ENCODE measurements at regions not wholly inside any gene's neighbourhood (a gene's known extent, or its start where the extent isn't known, plus 50 kb on each side); places are given as distances from the start of the nearest gene placed in this dataset.

DNA sequence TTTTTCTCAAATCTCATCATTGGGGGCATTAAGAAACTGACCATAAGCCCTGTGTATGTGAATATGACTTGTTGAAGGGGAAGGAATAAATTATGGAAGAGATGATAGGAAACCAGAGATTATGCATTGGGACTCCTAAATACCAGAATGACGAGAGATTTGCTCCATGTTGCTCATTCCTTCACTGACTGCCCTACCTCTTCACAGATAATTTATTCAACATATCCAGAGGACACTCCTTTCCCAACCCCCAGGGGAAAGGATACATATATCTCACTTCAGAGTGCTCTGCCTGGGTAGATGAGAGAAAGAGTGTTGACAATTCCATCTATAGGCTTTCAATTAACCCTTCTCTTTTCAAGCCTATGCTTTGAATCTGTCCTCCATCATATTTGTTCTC lies 145.3 kb upstream of the RHOBTB1 start:
- no peak for DNase-seq

DNA sequence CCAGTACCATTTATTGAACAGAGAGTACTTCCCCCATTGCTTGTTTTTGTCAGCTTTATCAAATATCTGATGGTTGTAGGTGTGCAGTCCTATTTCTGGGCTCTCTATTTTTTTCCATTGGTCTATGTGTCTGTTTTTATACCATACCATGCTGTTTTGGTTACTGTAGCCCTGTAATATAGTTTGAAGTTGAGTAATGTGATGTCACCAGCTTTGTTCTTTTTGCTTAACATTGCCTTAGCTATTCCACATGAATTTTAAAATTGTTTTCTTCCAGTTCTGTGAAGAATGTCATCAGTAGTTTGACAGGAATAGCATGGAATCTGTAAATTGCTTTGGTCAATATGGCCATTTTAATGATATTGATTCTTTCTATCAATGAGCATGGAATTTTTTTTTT lies 140.5 kb upstream of the RHOBTB1 start:
- no peak for DNase-seq

DNA sequence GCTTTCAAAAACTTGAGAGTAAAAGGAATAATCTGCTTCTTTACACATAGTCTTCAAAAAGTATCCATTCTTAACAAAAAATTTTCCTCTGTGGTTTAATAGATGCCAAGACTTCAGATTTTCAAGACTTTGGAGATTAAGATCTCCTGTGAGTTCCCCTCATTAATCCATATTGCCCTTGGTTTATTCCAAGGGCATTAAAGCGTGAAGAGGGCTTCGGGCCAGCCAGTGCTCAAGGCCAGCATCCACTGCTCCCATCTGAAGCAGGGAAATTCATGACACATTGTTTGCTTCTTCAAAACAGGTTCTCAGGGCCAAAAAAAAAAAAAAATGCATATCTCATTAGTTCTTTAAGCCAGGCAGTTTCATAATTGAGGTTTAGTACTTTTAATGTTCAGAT lies 137.3 kb upstream of the RHOBTB1 start:
- no peak for DNase-seq

DNA sequence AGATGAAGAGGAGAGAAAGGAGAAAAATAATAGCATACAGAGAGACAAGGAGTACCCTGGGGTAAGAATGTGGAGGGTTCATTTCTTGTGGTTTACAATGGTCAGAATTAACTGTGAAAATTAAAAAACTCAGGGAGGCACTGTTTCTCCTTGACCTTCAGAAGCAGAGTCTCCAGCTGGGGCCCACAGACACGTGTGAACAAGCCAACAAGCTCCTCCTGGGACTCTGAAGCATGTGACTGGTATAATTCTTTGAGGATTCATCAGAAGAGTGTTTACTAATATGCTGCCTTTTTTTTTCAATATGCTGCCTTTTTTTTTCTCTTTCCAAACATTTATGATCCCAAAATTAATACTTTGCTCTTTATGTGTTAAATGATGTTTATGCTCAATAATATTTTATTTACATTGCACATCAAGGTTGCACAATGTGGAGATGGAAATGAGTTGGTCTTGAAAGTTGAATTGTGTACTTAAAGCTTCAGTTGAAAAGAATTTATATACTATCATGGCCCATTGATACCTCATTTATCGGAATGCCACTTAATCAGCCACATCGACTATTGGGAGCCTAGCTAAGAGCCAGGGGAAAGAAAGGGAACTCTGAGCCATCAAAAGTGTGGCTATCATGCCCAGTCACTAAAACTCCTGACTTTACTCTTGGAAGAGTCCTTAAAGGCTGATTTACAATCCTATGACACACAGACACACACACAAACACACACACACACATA lies 134.7 kb upstream of the RHOBTB1 start:
- no peak for DNase-seq

DNA sequence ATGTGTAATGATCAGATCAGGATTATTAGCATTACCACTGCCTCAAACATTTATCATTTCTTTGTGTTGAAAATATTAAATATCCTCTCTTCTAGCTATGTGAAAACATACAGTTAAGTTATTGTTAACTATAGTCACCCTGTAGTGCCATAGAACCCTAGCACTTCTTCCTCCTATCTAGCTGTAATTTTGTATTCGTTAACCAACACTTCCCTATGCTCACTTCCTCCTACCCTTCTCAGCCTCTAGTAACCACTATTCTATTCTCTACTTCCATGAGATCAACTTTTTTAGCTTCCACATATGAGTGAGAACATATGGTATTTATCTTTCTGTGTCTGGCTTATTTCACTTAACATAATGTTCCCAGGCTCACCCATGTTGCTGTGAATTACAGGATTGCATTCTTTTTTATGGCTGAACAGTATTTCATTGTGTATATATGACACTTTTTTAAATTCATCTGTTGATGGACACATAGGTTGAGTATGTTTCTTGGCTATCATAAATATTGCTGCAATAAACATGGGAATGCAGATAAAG lies 132.7 kb upstream of the RHOBTB1 start:
- no peak for DNase-seq

DNA sequence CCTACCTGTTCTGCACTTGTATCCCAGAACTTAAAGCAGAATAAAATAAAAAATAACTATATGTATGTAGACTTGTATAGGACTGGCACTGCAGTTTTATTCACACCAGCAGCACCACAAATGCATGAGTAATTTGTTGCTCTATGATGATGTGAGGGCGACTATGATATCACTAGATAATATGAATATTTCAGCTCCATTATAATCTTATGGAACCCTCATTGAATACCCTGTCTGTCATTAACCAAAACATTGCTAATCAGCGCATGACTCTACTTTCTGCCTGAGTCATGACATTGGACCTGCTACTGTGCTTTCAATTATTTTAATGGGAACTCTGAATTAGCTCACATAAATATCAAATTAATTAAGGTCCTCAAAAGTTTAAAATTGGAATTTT lies 129.4 kb upstream of the RHOBTB1 start:
- no peak for DNase-seq

DNA sequence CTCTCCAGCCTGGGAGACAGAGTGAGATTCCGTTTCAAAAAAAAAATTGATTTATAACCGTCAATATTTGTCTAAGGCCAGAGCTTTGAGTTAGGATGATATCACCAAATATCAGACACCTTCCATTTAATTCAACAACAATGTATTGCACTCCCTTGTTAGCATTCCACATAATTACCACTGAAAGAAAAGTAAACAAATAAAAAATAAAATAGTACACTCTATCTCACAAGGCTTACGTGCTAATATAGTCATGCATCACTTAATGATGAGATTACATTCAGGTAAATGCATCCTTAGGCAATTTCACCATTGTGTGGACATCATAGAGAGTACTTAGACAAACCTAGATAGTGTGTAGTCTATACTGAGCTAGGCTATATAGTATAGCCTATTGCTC lies 127.6 kb upstream of the RHOBTB1 start:
- DNase-seq: no peak

DNA sequence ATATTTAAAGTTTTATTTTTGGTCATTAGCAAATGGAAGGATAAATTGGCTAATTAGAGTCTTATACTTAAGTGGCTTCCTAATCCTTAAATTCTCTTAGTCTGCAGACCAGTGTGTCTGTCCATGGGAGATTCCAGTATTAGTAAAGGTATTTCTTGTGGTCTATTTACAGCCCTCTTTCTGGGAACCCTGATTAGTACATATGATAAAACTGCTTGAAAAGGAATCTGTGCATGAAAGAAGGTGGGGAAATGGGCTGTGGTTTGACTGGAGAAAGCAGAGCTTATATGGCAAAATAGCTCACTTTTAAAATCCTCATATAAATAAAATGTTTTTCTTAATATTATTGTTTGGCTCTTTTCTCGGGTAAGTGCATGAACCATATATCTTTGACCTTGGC lies 124.5 kb upstream of the RHOBTB1 start:
- DNase-seq: no peak

DNA sequence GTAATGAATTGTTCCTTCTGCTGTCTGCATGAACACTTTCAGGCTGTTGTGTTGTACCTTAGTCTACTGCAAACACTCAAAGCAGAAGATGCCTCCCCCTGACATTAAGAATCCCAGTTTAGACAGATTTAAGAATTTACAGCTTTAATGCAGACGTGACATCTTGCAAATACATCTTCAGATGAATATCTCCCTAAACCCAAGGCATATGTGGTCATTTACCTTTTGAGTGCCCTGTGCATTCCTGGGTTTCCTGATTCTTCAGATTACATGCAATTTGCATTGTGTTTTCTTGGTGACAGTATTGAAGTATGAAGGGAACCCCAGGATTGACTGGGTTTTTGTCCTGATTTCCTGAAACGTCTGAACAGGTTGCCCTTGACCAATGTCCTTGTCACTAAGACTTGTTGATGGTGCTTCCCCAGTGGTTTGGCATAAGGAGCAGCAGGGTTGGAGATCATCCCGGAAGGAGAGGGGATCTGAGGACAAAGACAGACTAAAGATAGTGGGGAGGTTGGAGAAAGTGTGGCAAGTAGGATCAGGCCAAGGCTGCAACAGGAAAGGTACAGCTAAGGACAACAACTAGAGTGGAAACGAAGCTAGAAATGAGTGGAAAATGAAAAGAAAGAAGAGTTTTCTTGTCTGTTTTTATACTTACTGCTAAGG lies 123.8 kb upstream of the RHOBTB1 start:
- no peak for DNase-seq

DNA sequence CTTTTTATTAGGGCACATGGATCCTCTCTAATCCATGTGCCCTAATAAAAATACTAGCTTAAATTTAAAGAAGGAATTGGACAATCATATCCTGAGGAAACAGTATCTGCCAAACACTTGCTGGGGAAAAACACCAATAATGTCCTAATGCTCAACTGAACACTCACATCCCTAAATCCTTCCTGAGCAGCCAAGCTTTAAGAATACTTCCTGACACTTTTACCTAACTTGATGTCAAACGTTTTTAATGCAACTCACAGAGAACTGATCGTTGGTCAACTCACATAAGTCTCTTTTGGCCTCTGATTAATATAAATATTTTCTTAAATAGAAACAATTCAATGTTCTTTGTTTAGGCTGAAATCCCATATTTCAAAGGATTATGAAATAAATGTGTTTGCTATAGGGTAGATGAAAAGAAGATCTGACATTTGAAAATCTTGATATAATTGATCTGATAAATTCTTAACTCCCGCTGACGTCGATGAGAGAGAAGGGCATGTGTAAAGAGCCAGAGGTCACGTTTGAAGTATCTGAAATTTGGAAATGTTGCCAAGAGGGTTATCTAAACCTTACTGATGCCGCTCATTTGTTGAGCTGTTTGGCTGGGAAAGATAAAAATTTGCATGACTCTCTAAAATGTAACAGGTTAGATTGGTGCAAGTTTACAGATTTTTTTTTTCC lies 122.8 kb upstream of the RHOBTB1 start:
- no peak for DNase-seq

DNA sequence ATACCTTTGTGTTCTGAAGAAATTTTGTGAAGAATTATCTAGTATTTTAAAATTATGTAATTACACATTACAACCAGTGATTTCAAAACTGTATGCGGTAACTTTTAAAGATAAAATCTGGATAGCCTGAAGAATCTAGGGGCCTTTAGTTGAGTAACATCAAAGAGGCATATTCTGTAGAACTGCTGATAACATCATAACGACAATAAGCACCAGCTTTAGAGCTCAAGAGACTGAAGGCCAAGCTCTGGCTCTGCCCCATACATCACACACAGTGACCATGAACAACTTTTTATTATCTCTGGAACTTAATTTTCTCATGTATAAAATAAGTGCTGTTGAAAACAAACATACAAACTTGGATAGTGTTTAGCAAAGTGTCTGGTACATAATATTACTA lies 121.1 kb upstream of the RHOBTB1 start:
- DNase-seq: no peak

DNA sequence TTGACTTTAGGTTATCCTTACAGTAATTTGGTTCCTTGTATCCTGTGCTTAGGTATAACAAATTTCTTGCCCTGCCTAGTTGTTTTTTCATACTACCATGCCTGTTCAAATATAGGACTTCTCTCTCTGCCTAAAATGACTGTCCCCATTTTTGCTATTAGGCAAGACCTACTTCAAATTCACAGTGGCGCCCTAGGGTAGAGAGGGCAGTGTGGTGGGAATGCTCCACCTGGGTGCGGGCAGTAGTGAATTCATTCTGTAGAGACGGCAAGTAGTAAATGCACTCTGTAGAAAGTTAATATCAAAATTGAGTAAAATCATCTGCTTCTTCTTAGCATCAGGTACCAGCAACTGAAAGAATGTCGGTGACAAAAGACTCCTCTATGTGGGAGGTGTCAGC lies 120.4 kb upstream of the RHOBTB1 start:
- DNase-seq: no peak

DNA sequence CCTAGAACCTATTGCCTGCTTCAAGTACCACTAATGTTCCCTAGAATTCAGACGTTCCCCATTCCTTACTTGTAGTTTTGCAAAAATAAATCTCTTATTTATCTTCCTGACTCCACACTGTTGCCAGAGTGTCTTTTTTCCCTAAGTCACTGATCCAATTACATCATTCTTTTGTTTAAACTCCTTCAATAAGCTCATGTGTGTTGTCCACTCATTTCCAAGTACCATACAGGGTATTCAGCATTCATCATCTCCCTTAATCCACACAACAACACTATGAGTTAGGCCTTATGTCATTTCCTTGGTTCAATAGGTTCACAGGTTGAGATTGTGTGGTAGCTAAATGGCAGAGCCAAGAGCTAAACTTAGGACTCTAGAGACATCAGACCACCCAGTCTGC lies 119.9 kb upstream of the RHOBTB1 start:
- DNase-seq: no peak

DNA sequence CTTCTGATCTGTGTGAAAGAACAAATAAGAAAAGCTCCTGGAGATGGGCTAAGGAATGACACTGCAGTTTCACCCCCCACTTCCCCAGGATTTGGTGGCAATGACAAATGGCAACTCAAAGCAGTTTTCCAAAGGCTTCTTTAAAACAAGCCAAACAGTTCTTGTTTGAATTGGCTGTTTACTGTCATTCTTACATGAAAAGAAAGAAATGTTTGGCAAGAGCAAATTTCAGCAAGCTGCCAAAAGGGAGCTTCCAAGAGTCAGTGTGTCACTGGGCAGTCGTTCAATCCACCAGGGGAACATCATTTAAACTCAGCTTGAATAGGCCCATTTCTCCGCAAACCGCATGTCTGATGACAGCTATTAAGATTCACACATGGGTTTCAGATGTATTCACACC lies 119.0 kb upstream of the RHOBTB1 start:
- no peak for DNase-seq

DNA sequence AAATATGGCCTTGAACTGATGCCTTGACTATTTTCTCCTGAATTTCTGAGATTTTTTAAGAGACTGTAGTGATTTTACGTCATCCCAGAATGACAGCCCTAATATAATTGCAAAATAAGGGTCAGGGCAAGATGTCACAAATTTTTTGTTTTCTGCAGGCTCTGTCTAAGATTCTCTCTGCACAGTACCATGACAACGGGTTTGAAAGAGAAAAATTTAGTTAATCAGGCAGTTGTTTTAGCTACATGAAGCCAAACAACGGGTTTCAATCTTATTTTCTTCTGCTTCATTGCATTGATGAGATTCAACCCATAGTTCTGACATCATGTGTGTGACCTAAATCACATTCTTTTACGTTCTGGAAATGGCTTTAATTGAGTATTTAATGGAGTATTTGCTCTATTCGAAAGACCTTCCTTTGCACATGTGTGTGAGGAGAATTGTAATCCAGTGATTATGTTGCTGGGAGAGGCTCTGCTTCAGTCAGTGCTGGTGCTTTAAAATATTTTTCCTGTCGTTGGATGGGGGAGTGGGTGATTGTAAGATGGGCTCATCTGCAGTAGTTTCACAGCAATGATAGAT lies 118.0 kb upstream of the RHOBTB1 start:
- DNase-seq: no peak

DNA sequence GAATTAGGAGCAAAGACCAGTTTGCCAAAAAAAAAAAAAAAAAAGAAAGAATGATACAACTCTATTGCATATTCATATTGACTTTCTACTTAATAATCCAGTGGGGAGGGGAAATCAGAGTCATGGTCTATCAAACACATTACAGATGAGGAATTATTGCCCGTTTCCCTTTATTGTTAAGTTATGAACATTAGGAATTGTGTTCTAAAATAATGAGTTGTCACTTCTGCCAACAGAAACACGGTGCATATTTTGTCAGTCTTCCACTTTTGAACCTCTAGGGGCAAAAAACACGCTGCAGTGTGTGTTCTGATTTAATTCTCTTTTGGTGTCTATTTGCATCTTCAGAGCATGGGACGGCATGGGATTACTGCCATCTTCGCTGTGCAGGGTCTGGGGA lies 115.7 kb upstream of the RHOBTB1 start:
- no peak for DNase-seq

DNA sequence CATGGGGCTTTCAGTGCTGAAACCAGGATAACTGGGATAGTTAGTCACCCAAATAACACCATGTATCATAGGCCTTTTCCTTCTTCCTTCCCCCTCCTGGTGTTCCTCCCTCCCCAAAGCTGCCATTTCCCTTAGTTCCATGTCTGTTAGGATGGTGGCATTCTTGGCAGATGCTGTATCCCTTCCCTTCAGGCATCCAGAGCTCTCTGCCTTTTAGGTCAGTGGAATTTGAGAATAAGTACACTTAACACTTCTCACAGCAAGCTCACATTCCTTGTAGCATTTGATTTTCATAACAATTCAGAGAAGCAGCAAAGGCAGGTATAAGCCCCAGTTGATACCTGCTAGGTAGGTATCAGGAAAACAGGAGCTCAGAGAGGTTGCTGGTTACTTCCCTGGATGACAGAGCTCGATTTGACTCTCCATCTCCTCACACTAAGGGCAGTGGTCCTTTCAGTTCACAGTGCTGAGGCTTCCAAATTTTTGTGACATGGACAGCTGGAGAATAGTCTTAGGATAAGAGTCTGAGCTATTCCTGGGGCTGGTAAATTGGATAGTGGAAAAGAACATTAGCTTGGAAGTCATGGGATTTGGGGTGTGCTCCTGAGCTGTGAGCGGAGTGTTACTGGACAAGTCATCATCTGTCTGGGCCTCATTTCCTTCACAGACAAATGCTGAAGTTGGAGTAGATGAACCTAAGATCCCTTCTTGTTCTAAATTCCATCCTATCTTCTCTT lies 108.7 kb upstream of the RHOBTB1 start:
- no peak for DNase-seq

DNA sequence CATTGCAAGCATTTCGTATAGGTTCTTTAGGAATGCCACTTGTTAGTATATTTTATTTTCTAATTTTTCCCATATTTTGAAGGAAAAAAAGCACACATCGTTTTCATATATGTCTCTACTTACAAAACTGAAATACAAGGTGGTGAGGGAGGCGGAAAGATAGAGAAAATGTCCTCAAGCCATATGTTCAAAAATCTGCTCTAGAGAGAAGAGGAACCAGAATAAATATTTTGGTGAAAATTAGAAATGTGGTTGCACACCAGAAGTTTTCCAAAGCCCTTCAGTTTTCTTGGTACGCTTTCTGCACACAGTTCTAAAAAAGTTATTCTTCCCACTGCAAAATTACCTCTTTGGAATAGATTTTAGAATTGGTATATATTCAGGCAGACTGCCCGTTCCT lies 107.4 kb upstream of the RHOBTB1 start:
- DNase-seq: no peak

DNA sequence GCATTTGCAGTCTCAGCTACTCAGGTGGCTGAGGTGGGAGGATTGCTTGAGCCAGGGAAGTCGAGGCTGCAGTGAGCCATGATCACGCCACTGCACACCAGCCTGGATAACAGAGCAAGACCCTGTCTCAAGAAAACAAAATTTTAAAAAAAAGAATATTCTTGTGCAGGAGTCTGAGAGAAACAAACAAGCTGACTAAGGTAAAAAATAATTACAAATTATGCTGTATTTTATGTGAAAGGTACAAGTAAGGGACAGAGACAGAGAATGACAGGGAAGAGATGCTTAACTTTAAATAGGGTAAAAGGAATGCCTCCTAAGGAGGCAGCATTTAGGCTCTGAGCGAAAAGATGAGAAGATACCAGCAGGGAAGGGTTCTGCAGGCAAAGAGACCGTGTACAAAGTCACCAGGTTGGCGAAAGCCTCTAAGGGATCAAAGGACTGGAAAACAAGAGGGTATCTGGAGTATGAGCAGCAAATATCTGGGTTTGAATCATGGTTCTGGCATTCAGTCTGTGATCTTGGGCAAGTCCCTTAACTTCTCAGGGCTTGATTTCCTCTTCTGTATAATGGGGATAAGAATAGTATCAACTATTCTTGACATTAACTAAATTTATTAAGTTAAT lies 106.2 kb upstream of the RHOBTB1 start:
- no peak for DNase-seq

DNA sequence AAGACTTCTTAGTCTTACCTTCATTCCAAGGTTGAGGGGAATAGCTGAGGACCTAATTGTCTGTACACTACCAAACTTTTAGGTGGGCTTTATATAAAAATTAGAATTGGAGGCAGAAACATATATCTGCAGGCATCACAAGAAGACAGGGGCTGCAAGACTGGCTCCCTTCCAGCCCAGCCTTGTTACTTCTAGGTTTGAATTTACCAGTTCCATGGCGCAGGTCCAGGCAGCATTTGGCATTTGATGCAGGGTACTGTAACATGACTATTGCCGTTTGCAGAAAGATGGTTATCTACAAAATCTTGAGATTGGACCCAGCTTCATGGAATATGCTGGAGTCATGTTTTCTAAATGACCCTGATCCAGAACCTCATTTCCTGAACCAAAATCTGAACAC lies 105.4 kb upstream of the RHOBTB1 start:
- DNase-seq: no peak

DNA sequence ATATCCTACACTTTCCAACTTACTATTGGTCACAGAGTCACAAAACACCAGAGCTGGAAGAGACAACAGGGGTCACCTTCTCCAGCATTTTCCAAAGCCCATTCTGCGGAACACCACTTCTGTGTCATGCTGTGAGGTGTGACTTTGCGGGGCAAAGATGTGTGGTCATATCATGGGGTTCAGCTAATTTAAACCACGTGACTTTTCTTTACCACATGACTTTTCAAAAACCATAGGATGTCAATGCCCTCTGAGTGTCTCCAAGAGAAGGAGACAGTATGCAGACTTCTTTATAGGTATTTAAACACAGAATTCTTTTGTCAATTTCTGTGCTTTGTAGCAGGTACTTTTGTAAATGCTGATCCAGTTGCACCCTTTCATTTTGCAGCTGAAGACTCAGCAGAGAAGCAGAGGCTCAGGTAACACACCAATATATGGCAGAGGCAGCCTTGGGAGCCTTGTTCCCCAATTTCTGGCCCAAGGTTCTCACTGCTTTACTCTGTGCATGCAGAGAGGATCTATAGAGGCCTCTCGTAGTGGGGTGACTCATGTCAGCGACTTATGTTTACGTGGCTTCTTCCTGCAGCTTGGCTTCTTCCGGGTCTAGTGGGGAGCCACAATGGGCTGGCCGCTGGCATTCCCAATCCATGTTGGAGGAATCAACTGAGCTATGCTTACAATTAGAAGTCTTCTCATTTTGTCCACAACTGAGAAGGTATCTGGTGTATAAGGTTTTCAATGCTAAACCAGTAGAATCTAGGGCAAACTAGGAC lies 104.0 kb upstream of the RHOBTB1 start:
- DNase-seq: no peak
